NCI-H345 treated with DMSO at 0.1 percent for 48 hours (cell line): ENCODE measurements at regions not wholly inside any gene's neighbourhood (a gene's known extent, or its start where the extent isn't known, plus 50 kb on each side); places are given as distances from the start of the nearest gene placed in this dataset.

Experiments used
- DNase-seq: peaks from one replicate; lab custom pipeline; 2025; ENCODE audit not compliant: unreplicated experiment; lab: John Stamatoyannopoulos, UW

DNA sequence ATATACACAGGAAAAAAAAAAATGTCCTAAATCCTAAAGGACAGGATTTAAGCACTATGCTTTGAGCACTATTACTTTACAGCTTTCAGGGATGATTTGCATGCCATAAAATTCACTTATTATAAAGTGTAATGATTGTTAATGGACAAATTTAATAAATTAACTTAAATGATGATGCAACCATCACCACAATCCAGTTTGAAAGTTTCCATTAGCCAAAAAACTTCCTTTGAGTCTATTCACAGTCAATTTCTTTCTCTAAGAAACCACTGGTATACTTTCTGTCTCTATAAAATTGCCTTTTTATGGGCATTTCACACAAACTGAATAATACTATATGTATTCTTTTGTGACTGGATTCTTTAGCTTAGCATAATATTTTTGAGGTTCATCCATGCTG lies 111.1 kb upstream of the RIOK3 start:
- no peak for DNase-seq

DNA sequence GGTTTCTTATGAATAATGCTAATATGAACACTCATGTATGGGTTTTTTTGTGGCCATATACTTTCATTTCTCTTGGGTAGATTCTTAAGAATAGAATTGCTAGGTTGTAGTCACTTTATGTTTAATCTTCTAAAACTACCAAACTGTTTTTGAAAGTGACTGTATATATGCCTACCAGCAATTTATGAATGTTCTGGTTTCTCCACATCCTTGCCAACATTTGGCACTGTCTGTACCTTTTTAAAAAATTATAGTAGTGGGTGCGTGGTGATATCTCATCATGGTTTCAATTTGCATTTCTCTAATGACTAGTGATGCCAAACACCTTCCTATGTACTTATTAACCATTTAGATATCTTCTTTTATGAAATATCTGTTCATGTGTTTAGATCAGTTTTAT lies 110.6 kb upstream of the RIOK3 start:
- DNase-seq, result no peak

DNA sequence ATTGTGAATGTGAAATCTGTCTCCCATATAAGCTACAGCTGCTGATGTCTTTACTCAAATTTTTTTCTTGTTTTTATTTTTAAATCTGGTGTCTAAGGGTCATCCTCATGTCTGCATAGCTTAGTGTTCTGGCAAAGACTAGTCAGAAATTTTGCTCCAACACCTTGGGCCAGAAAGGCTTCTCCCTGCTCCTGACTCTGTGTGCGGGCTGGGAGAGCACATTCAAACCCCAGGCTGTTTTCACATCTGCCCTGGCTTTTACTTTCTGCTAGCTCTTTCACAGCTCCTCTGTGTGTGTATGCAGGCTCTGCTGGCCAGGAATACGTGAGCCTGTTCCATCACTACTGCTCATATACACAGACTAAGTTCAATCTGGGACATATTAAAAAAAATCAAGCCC lies 102.9 kb upstream of the RIOK3 start:
- DNase-seq, result no peak

DNA sequence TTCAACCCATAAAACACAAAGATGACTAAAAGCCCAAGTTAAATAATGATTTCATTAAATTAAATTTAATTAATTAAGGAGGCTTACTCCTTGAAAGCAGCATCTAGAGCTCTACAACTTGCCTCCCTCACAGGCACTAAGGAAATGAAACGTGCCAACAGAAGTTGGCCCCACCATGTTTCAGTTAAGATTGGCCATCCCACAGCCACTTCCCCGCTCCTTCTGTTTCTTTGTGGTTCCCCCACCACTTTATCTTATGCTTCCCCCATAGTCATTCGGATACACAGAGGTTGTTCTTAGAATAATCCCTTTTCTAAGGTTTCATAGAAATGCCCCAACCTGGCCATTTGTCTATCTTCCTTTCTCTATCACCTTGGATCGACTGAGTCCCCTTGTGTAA lies 101.6 kb upstream of the RIOK3 start:
- no peak for DNase-seq

DNA sequence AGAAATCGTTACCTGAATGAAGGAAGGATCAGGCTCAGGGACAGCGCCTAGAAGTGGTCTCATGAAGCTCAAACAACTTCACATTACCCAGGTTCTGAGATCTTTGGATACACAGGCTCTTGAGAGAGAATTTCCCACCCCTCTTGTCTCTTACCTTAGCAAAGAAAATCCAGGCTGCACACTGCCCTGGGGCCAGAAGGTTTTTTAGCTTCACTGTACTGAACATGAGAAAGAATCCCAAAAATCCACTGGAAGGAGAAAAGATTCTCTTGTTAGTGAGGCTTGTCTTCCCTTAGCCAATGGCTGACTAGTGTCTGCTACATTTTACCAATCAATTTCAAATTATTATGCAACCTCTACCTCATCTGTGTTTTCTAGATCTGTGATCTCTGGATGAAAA lies 101.0 kb upstream of the RIOK3 start:
- DNase-seq, result no peak

DNA sequence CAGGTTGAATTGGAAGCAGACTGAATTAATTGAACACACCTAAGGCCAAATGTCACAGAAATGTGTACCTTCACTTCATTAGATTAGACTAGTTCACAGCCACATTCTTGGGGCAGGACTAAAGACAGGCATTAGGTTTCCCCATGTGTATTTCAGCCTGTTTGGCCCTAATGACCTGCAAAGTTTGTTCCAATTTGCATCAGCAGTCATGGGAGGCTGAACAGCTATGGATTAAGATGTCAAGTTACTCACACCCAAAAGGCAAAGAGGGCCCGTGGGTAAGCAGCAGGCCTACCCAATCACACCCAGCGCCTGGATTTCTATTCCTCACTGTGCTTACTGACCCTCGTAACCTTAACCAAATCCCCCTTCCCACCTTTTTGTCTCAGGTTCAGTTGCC lies 99.6 kb upstream of the RIOK3 start:
- DNase-seq, result no peak

DNA sequence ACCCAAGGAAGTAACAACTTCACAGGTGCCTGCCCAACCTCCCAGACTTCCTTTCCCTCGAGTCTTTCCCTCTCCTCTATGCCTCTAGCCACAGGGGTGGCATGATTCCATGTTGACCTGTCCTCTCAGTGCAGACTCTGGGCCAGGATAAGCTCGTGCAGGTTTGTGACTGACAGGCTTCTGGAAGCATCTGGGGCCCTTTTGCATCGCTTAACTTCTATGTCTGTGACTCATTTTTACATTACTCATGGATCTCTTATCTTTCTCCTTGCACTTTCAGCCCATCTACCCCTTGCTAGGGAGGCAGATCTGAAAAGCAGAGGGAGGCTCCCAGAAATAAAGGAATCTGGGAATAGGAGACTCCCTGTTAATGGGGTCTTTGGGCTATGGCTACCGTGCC lies 98.5 kb upstream of the RIOK3 start:
- DNase-seq, result no peak

DNA sequence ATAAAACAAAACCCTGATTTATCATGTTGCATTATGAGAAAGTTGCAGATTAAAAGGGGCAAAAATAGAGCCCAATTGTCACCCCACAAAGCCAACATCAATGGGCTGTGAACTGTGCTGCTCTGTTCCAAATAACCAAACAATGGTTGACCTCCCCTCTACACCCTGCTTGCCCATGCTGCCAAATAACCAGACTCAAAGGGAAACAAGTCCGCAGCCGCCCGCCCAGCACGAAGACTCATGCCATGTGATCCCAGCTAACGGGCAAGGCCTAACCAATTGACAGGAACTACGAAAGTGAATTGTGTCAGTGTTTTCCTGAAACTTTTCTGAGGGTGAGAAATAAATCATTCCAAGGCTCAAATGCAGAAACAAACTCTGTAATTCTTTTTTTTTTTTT lies 97.9 kb upstream of the RIOK3 start:
- no peak for DNase-seq

DNA sequence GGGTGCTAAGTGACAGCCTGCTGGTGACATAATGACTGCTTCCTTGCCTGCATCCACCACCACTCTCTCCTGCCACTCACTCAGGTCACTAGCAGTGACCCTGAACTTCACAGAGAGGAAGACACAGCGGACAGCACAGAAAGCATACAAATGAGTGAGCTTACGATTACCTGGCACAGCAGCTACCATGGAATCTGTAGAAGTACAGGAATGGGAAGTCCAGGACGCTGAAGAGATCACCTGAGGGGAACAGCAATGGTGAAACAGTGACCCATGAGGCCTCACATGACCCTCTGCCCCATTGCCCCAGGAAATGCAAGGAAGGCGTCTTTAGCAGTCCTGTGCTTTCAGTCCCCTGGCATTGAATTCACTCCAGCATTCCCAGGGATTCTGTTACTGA lies 96.7 kb upstream of the RIOK3 start:
- DNase-seq, result no peak

DNA sequence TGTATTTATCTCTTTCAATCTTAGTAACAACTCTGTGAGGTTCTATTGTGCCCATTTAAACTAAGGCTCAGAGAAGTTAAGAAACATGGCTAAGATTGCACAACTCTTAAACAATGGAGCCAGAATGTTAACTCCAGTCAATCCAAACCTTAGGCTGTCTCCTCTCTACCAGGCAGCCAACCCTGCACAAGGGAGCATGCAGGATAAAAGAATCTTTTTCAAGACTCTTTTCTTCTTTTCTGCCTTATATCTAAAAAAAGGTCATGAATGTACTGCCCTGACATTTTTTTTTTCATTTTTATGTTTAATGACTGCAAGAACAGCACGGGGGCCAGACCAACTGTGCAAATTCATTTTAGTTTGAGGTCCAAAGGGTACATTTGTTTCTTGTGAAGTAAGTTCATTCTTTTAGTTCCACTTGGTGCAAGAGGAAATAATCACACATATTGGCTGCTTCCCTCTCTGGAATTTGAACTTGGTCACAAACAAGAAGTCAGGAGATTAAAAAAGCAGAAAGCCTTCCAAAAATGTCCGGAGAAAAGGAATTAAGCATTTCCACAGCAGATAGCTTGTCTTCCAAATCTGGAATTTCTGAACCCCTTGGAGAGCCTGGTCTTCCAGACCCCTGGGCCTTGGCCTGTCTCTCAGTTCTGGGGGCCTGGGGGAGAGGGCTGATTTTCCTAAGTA lies 96.0 kb upstream of the RIOK3 start:
- DNase-seq, result no peak

DNA sequence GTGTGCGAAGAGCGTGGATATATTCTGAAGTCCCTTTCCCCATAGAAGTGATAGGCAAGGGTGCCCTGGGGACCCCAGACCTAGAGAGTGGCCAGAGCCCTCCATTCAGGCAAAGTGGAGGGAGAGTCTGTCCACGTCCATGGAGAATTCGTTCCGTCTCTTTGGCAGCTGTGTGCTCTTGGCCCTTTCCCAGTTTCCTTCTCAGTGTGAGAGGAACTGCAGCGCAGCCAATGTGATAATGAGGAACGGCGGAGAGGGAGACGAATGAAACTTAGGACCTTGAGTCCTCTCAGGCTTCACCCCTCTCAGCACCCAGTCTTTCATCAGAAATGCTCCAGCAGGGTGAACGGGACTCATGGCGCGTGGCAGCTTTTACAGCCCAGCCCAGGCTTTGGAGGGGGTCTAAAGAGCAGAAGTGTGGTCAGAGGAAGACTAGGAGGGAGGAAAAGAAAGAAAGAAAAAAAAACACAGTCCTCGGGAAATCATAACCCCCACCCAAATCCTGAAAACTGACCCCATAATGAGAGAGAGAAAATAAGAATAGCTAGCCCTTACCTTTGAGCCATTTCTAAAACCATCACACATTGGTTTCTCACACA lies 95.0 kb upstream of the RIOK3 start:
- DNase-seq, result no peak

DNA sequence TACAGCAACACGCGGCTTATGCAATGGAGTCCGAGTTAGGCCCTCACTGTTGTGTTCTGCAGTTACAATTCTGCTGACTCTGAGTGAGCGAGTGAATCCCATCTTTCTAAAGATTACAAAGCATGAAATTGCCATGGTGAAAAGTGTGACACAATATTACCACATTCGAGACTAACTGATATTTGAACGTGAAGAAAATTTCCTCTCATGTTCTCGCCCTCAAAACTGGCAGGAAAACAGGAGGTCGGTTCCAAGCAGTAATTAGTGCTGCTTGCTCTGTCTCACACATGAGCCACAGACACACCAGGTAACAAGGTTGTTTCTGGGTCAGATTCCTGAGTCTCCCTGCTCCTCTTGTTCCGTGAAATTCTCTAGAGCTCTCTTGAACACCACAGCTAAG lies 93.7 kb upstream of the RIOK3 start:
- no peak for DNase-seq

DNA sequence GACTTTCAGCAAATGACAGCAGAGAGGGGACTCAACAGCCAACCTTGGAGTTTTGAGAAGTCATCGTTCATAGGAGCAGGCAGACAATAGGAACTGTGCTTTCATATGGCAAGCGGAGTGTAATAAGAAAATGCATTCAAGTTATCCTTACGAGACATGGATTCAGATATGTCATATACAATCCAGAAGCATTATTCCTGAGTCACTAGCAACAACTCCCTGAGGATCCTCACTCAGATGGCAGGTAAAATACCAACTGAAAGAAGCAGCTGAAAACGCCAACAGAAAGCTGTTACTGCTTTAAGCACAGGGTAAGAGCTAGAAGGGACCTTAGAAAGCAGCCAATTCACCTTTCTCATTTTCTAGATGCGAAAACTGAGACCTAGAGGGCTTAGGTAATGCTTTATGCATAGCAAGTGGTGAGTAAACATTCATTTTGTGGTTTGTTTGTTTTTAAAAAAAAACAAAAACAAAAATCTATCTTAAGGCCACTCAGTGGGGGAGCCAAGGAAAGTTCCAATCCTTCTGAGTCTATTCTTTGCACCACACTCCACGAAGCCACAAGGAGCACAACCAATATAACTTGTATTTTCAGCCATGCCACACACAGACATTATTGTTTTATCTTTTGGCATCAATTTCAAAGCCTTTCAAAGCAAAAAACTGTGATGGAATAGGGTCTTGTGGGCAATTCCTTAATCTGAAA lies 89.1 kb upstream of the RIOK3 start:
- no peak for DNase-seq

DNA sequence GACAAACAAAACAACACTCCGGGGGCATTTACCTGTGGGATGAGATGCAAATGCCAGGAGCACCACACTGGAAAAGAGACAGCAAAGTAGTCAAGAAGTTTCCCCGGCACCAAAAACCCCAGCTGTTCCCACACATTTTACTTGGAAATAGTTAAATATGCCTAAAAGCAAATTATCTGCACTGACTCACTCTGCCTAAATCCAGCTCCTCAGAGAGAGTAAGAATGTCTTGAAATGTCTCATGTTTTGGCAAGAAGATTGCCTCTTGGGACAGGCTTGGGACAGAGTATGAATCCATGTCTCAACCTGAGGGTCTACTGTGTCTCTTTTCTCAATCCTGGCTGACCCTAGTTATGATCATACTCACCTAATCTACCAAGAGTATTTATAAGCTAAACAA lies 87.5 kb upstream of the RIOK3 start:
- no peak for DNase-seq

DNA sequence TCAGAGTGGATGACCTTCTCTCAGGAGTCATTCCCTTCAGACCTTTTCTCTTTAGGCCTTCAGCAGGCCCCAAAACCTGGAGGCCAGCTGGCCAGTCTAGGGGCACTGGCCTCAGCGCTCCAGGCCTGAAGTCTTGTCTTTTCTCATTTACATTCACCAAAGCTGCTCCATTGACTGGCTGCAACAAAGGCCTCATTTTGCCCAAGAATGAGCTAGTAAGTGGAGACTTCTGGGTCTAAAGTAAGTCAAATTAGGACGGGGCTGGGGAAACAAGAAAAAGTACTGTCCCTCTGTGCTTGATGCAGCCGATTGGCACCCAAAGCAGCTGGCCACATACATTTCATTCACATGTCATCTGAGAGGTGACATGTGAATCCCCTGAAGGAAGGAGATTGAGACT lies 83.8 kb upstream of the RIOK3 start:
- DNase-seq, result no peak

DNA sequence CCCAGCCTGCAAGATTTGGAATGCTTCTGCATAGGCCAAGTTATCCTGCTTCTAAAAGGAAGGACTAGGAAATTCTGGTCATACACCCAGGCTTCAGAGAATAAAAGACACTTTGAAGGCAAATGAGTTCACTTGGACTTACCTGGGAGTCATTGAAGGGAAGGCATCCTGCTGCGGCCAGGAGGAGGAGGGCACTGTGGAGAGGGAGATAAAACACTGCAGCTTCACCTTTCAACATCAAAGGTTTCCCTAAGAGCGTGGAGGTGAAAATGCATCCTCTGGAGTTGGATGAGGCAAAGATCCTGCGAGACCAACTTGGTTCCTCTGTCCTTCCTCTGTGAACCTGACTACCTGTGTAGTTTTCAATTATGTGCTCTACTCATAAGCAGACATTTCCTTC lies 79.5 kb upstream of the RIOK3 start:
- DNase-seq, result no peak

DNA sequence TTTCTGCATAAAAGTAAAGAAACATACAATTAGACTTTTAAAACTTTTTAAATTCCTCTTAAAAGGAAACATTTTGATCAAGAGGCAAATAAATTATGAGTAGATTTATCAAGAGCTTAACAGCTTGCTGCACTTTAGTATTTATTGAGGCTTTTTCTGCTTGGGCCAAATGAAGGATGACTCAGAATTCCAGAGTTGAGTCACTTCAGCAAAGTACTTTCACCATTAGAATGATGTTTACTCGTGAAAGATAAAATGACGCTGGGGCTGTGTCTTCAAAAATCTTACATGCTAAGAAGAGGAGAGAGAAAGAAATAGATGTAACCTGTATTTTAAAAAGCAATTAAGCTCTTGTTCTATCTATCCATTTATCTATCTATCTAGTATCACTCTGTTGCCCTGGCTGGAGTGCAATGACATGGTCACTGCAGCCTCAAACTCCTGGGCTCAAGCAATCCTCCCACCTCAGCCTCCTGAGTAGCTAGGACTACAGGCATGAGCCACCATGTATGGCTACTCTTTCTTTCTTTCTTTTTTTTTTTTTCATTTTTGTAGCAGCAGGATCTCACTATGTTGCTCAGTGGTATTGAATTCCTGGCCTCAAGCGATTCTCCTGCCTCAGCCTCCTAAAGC lies 75.3 kb upstream of the RIOK3 start:
- DNase-seq, result no peak

DNA sequence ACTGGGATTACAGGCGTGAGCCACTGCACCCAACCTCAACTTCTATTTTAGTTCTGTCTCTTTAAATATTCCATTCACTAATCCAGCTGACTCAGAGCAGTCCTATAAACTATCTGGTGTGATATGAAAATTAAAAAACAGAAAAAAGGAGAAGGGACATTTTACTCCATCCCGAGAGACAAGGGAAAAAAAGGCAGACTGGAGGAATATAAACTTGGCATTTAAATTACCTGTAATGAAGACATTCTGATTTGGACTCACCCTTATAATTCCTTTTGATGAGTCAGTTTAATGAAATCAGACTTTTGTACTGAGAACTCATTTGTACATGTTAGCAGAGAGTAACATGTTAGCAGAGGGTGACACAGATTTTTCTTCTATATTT lies 74.8 kb upstream of the RIOK3 start:
- DNase-seq, result no peak

DNA sequence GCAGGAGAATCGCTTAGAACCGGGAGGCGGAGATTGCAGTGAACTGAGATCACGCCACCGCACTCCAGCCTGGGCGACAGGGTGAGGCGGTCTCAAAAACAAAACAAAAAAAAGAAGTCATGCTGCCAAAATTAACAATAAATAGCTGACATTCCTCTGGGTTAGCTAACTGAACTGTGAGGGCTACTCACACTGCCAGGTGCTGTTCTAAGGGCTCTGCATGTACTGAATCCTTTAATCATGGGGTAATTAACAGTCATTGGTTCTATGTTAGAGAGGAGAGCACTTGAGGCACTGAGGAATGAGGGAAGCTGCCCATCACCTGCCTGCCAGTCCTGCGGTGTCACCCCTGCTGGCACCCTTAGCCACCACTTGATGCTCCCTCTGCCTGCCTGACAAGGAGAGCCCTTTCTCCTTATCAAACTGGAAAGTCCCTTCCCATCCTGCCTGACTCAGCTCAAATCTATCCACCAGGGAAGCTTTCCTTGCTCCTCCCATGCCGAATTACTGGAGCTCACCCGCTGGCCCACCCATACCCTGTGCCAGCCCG lies 73.0 kb upstream of the RIOK3 start:
- no peak for DNase-seq

DNA sequence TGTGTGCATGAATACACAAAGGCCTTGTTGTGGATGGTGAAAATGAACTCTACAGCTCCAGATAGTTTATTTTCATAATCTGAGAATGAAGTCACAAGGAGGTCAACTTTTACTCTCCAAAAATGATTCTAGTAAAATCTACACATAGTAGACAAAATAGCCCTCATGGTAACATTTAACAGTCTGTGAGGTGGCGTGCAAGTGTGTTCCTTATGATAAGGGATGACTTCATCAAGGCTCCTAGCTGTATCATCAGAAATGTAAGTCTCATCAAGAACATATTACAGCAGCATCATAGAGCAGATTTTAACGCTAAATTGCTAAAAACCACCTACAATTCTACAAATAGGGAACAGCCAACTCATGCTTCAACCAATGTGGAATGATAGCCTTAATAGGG lies 72.3 kb upstream of the RIOK3 start:
- no peak for DNase-seq

DNA sequence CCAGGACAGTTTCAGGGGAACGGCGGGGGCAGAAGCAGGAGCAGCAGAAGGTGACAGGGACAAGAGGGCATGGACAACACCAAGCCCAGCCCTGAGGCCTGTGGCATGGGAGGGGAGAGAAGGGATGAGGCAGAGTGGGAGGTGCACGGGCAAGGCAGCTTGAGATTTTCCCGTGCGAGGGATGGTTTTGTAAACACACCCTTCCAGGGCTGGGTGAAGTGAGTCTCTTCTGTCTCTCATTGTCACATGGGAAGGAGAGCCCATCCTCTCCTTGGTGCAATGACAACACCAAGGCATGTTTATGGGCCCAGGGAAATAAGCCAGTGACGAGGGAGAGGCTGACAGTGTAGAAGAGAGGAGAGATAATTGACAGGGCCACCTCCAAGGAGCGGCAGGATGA lies 69.6 kb upstream of the RIOK3 start:
- no peak for DNase-seq
